ENCODE measurements at regions not wholly inside any gene's neighbourhood (a gene's known extent, or its start where the extent isn't known, plus 50 kb on each side); places are given as distances from the start of the nearest gene placed in this dataset.

GRCh38 chr9:99544526-99544925 is 277.2 kb upstream of the NR4A3 start:
- Histone ChIP-seq H3K27me3 (ENCODE audit: control insufficient read depth, insufficient read depth, low read length) (no peaks in the 10 kb centered on the region), H3K4me3 (ENCODE audit: low read depth, low read length) (no peak overlapping the region), H3K27ac (ENCODE audit: low read depth, low read length) (no peak overlapping the region), H3K9me3 (ENCODE audit: control insufficient read depth, insufficient read depth, low read length) (no peaks in the 10 kb centered on the region)
- CTCF ChIA-PET: no interaction called here
- no peak for DNase-seq (ENCODE audit: low read depth, low spot score)
- no peak for TF ChIP-seq CTCF (IDR thresholded peaks at IDR 0.05; ENCODE audit: low read depth, low read length)
- POLR2A ChIA-PET: no interaction called here

GRCh38 chr9:99549441-99549840 is 272.2 kb upstream of the NR4A3 start:
- no peaks in the 10 kb centered on the region for H3K27me3 ChIP-seq (ENCODE audit: control insufficient read depth, insufficient read depth, low read length)
- CTCF ChIA-PET: no interaction called here
- POLR2A ChIA-PET: no interaction called here
- H3K27ac ChIP-seq (ENCODE audit: low read depth, low read length): no peak overlapping the region
- no peak overlapping the region for H3K4me3 ChIP-seq (ENCODE audit: low read depth, low read length)
- no peaks in the 10 kb centered on the region for H3K9me3 ChIP-seq (ENCODE audit: control insufficient read depth, insufficient read depth, low read length)
- DNase-seq (ENCODE audit: low read depth, low spot score): no peak
- no peak for TF ChIP-seq CTCF (IDR thresholded peaks at IDR 0.05; ENCODE audit: low read depth, low read length)

GRCh38 chr9:99555792-99556191 is 265.9 kb upstream of the NR4A3 start:
- POLR2A ChIA-PET: no interaction called here
- DNase-seq (ENCODE audit: low read depth, low spot score): no peak
- Histone ChIP-seq H3K27me3 (ENCODE audit: control insufficient read depth, insufficient read depth, low read length) (no peaks in the 10 kb centered on the region), H3K27ac (ENCODE audit: low read depth, low read length) (no peak overlapping the region), H3K4me3 (ENCODE audit: low read depth, low read length) (no peak overlapping the region), H3K9me3 (ENCODE audit: control insufficient read depth, insufficient read depth, low read length) (no peaks in the 10 kb centered on the region)
- CTCF ChIA-PET: no interaction called here
- TF ChIP-seq CTCF (IDR thresholded peaks at IDR 0.05; ENCODE audit: low read depth, low read length): no peak

GRCh38 chr9:99556998-99557397 is 264.7 kb upstream of the NR4A3 start:
- no peak for DNase-seq (ENCODE audit: low read depth, low spot score)
- CTCF ChIA-PET: no interaction called here

GRCh38 chr9:99557816-99558215 is 263.9 kb upstream of the NR4A3 start:
- TF ChIP-seq CTCF (IDR thresholded peaks at IDR 0.05; ENCODE audit: low read depth, low read length): no peak
- no peak overlapping the region for H3K27ac ChIP-seq (ENCODE audit: low read depth, low read length)
- H3K9me3 ChIP-seq (ENCODE audit: control insufficient read depth, insufficient read depth, low read length): no peaks in the 10 kb centered on the region
- ChIA-PET POLR2A (no interaction called here), CTCF (no interaction called here)
- DNase-seq (ENCODE audit: low read depth, low spot score): no peak
- H3K27me3 ChIP-seq (ENCODE audit: control insufficient read depth, insufficient read depth, low read length): no peaks in the 10 kb centered on the region
- no peak overlapping the region for H3K4me3 ChIP-seq (ENCODE audit: low read depth, low read length)

More at GRCh38 chr9:99556998-99557397, 264.7 kb upstream of the NR4A3 start:
- H3K27ac ChIP-seq (ENCODE audit: low read depth, low read length): no peak overlapping the region
- TF ChIP-seq CTCF (IDR thresholded peaks at IDR 0.05; ENCODE audit: low read depth, low read length): no peak
- H3K27me3 ChIP-seq (ENCODE audit: control insufficient read depth, insufficient read depth, low read length): no peaks in the 10 kb centered on the region
- POLR2A ChIA-PET: no interaction called here
- H3K9me3 ChIP-seq (ENCODE audit: control insufficient read depth, insufficient read depth, low read length): no peaks in the 10 kb centered on the region
- no peak overlapping the region for H3K4me3 ChIP-seq (ENCODE audit: low read depth, low read length)

Data from AG04450 (cell line).